Stomach (tissue), 8 donors: ENCODE measurements at regions not wholly inside any gene's neighbourhood (a gene's known extent, or its start where the extent isn't known, plus 50 kb on each side); places are given as distances from the start of the nearest gene placed in this dataset.

Experiments
- DNase-seq, 2 donors: peaks; one replicate each; pipeline versions ENCODE4 v3.0.0 to v3.0.0-alpha.2; 2013 to 2019
- H3K27ac ChIP-seq, 5 donors: fragments of 200-600 bp in 4 of 5; sonication (generic) in 4 of 5; one replicate each; pipeline ENCODE4 v1.5.1; 2013 to 2019; ENCODE audit warnings: mild to moderate bottlenecking in 1 of 5, moderate library complexity in 1 of 5
- H3K27me3 ChIP-seq, 3 donors: fragments of 200-600 bp; sonication (generic); one replicate each; pipeline ENCODE4 v1.5.1; 2017 to 2019; ENCODE audit warnings: mixed run types in 1 of 3
- H3K36me3 ChIP-seq, 4 donors: fragments of 200-600 bp; sonication (generic); 1 replicate in 3 of 4; 2 replicates in 1 of 4; pipeline ENCODE4 v1.5.1; 2016 to 2019
- H3K4me1 ChIP-seq, 4 donors: fragments of 200-600 bp; sonication (generic); one replicate each; pipeline ENCODE4 v1.5.1; 2016 to 2019
- H3K4me3 ChIP-seq, 4 donors: fragments of 200-600 bp; sonication (generic) in 3 of 4; one replicate each; pipeline ENCODE4 v1.5.1; 2016 to 2019; ENCODE audit warnings: mild to moderate bottlenecking in 1 of 4
- H3K9me3 ChIP-seq, 4 donors: fragments of 200-600 bp; sonication (generic); one replicate each; pipeline ENCODE4 v1.5.1; 2016 to 2019
- EP300 ChIP-seq: sonication (generic); formaldehyde crosslinking; IDR thresholded peaks from one replicate; pipeline ENCODE4 v1.6.1; 2017; ENCODE audit warnings: antibody characterized with exemption
- POLR2A ChIP-seq, 4 donors: fragments of 450-650 bp; IDR thresholded peaks; one replicate each; pipeline ENCODE4 v1.6.1; 2016; ENCODE audit warnings: antibody characterized with exemption in 4 of 4, control low read depth in 2 of 4, mild to moderate bottlenecking in 1 of 4, moderate library complexity in 1 of 4
- POLR2AphosphoS5 ChIP-seq, 3 donors: sonication (generic); formaldehyde crosslinking; IDR thresholded peaks; one replicate each; pipeline ENCODE4 v1.6.1; 2016; ENCODE audit warnings: antibody characterized with exemption in 3 of 3
- WGBS, 5 donors: extraction: QIAGEN DNeasy Blood & Tissue Kit in 3 of 5; methylation state at CpG; one replicate each; pipeline versions ENCODE4 v1.1.5 to v1.1.7; 2013 to 2018; 5-methylcytosine and 5-hydroxymethylcytosine counted together
- intact Hi-C: fragments of 100-400 bp; cut with DNase I; formaldehyde crosslinking; loops from one replicate; pipeline ENCODE4 v1.15.1; 2023; ENCODE audit warnings: low total_unique reads
- TF ChIP-seq, protein P1 (sequence below), 7 experiments: fragments of 450-650 bp in 4 of 7; fragments of 200-600 bp in 3 of 7; sonication (generic) in 3 of 7; IDR thresholded peaks; one replicate each; pipeline ENCODE4 v1.5.1; 2016 to 2019; ENCODE audit warnings: antibody characterized with exemption in 7 of 7, control low read depth in 2 of 7, mild to moderate bottlenecking in 1 of 7
- donor health status: healthy with polysubstance abuse.
- donor health status: Bipolar disorder and iron deficiency.
- donor health status: healthy.

DNA sequence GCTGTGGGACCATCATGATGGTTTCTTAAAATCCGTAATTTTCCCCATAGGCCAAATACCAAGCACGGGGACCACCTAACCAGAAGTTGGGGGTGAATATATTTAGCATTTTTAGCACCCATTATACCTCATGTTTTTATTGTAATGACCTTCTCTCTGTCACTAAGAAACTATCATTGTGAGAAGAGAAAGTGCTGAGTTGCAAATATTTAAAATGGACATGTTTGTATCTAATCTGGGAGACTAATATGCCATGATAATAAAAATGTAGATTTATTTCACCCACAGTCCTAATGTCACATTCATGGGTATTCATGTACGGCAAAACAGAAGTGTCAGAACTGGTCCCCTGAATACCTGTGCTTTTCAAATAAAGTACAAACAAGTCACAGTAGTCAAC, 398.9 kb upstream of the NR2F2 start:
- DNase-seq, result no peak
- Histone ChIP-seq H3K4me3 (no peak overlapping the region), H3K27me3 (no peaks in the 10 kb centered on the region), H3K9me3 (peaks cover 0 to 5% (median 0%) of the 10 kb centered on the region in 4 donors), H3K4me1 (peaks cover 0 to 11% (median 8%) of the 10 kb centered on the region in 4 donors), H3K27ac (no peak overlapping the region), H3K36me3 (no peaks in the 10 kb centered on the region)
- intact Hi-C loops, result no loop called here
- TF ChIP-seq, protein P1, sequence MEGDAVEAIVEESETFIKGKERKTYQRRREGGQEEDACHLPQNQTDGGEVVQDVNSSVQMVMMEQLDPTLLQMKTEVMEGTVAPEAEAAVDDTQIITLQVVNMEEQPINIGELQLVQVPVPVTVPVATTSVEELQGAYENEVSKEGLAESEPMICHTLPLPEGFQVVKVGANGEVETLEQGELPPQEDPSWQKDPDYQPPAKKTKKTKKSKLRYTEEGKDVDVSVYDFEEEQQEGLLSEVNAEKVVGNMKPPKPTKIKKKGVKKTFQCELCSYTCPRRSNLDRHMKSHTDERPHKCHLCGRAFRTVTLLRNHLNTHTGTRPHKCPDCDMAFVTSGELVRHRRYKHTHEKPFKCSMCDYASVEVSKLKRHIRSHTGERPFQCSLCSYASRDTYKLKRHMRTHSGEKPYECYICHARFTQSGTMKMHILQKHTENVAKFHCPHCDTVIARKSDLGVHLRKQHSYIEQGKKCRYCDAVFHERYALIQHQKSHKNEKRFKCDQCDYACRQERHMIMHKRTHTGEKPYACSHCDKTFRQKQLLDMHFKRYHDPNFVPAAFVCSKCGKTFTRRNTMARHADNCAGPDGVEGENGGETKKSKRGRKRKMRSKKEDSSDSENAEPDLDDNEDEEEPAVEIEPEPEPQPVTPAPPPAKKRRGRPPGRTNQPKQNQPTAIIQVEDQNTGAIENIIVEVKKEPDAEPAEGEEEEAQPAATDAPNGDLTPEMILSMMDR (IDR thresholded peaks at IDR 0.05), result no peak
- TF ChIP-seq POLR2AphosphoS5 (IDR thresholded peaks at IDR 0.05), result no peak
- no peak for TF ChIP-seq POLR2A (IDR thresholded peaks at IDR 0.05)
- TF ChIP-seq EP300, result no peak
- WGBS, 5 donors, result 91 to 95% (median 92%) methylated on average over 3 of the region's 3 CpGs

DNA sequence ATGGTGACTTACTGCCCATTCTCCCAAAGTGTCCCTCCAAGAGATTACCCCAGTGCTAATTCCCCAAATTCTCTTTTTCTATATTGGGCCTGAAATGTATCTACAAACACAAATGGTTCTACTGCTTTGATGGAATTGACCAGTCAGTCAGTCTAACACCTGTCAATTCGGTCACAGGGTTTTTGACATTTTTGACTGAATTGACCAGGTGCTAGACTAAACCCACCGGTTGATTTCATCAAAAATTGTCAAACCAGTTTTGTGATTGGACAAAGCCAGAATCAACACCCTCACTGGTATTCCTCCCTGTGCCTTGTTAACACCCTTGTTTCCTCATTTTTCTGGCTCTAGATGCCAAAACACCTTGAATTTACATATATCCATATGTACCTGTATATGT, 398.4 kb upstream of the NR2F2 start:
- Histone ChIP-seq H3K4me1 (peaks cover 0 to 11% (median 8%) of the 10 kb centered on the region in 4 donors), H3K9me3 (peaks cover 0 to 5% (median 0%) of the 10 kb centered on the region in 4 donors), H3K4me3 (no peak overlapping the region), H3K36me3 (no peaks in the 10 kb centered on the region), H3K27me3 (no peaks in the 10 kb centered on the region), H3K27ac (no peak overlapping the region)
- TF ChIP-seq, protein P1 (IDR thresholded peaks at IDR 0.05), result no peak
- TF ChIP-seq EP300 (no peak), POLR2AphosphoS5 (IDR thresholded peaks at IDR 0.05) (no peak), POLR2A (IDR thresholded peaks at IDR 0.05) (no peak)
- WGBS, 5 donors, result 90 to 95% (median 93%) methylated on average over 2 of the region's 2 CpGs
- intact Hi-C loops, result no loop called here
- DNase-seq, result no peak

DNA sequence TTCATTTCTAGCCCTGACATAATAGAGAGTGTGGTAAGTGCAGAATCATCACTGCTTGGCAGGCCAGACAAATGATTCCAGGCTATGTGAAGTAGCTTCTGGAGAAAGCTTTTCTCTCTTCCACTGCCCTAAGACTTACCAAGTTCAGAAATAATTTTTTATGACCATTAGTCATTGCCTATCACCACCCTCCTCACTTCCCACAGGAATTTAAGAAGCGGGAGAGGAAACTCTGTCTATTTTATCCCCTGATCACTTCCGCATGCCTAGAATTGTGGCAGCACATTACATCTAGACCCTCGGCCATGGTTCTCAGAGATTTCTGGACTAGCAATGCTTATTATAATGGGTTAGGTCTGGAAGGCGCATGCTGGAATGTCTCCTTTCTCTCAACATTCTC, 397.8 kb upstream of the NR2F2 start:
- Histone ChIP-seq H3K9me3 (peaks cover 0 to 5% (median 0%) of the 10 kb centered on the region in 4 donors), H3K4me1 (peaks cover 0 to 11% (median 8%) of the 10 kb centered on the region in 4 donors), H3K27ac (no peak overlapping the region), H3K36me3 (no peaks in the 10 kb centered on the region), H3K4me3 (no peak overlapping the region), H3K27me3 (no peaks in the 10 kb centered on the region)
- no peak for DNase-seq
- 84 to 96% (median 92%) methylated on average over 4 of the region's 4 CpGs for WGBS, 5 donors
- intact Hi-C loops, result no loop called here
- TF ChIP-seq POLR2A (IDR thresholded peaks at IDR 0.05), result no peak

DNA sequence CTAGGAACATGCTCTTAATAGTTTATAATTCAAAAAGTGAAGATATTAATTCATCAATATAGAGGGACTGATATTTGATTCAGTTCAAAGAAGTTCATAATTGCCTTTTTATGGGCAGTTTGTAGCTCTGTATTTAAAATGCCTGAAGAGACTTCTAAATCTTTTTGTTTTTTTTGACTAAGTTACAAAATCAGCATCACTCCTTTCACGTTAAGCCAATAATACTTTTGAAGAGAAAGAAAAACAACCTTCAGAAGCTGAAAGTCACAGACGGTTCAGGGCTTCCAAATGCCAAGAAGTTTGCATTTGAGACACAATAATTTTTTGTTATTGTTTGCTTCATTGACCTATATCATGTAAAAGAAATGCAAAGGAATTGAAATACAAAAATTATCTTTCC, 394.6 kb upstream of the NR2F2 start:
- WGBS, 5 donors, result 69 to 88% (median 79%) methylated on average over 2 of the region's 2 CpGs
- H3K36me3 ChIP-seq, result no peaks in the 10 kb centered on the region
- no peak for DNase-seq
- H3K4me3 ChIP-seq, result no peak overlapping the region
- intact Hi-C loops, result no loop called here
- H3K27me3 ChIP-seq, result no peaks in the 10 kb centered on the region
- H3K4me1 ChIP-seq, result no peaks in the 10 kb centered on the region
- no peak overlapping the region for H3K27ac ChIP-seq
- TF ChIP-seq POLR2A (IDR thresholded peaks at IDR 0.05), result no peak
- TF ChIP-seq, protein P1 (IDR thresholded peaks at IDR 0.05), result no peak
- TF ChIP-seq POLR2AphosphoS5 (IDR thresholded peaks at IDR 0.05), result no peak
- TF ChIP-seq EP300, result no peak
- peaks cover 0 to 5% (median 0%) of the 10 kb centered on the region in 4 donors for H3K9me3 ChIP-seq

DNA sequence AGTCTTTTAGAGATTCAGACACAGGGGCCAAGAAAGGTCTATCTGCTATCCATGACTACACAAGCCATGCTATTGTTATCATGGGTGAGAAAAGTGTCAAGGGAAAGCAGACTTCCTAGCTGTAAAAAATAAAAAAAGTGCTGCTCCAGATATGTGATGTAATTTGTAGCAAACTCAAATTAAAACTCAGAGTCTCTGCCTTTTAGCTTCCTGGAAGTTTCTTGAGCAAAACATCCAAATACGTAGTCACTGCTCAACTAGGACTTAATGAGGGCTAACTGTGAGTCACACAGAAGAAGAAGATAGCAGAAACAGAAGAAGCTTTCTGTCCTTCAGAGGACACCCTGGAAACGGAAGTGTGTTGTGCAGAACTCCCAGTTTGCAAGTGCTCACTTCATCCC, 393.4 kb upstream of the NR2F2 start:
- Histone ChIP-seq H3K27ac (no peak overlapping the region), H3K36me3 (no peaks in the 10 kb centered on the region), H3K4me1 (no peaks in the 10 kb centered on the region), H3K4me3 (no peak overlapping the region), H3K9me3 (peaks cover 0 to 5% (median 0%) of the 10 kb centered on the region in 4 donors), H3K27me3 (no peaks in the 10 kb centered on the region)
- intact Hi-C loops, result no loop called here
- TF ChIP-seq, protein P1 (IDR thresholded peaks at IDR 0.05), result no peak
- TF ChIP-seq POLR2A (IDR thresholded peaks at IDR 0.05), result no peak
- no peak for TF ChIP-seq POLR2AphosphoS5 (IDR thresholded peaks at IDR 0.05)
- TF ChIP-seq EP300, result no peak
- DNase-seq, result no peak
- 73 to 87% (median 76%) methylated on average over 2 of the region's 2 CpGs for WGBS, 5 donors
